Sigmoid colon (tissue), 4 donors: ENCODE measurements at regions not wholly inside any gene's neighbourhood (a gene's known extent, or its start where the extent isn't known, plus 50 kb on each side); places are given as distances from the start of the nearest gene placed in this dataset.

Experiments
- POLR2A ChIP-seq, 2 donors: fragments of 450-650 bp; IDR thresholded peaks; one replicate each; pipeline ENCODE4 v1.6.1; 2016; ENCODE audit warnings: antibody characterized with exemption in 2 of 2, mild to moderate bottlenecking in 2 of 2, moderate library complexity in 2 of 2
- POLR2AphosphoS5 ChIP-seq, 4 donors: sonication (generic); formaldehyde crosslinking; IDR thresholded peaks; one replicate each; pipeline ENCODE4 v1.6.1; 2017; ENCODE audit warnings: antibody characterized with exemption in 4 of 4
- TF ChIP-seq, protein P1 (sequence below), 4 experiments: fragments of 450-650 bp in 3 of 4; fragments of 200-600 bp in 1 of 4; IDR thresholded peaks; one replicate each; pipeline ENCODE4 v1.5.1; 2016 to 2019; ENCODE audit warnings: antibody characterized with exemption in 4 of 4, mild to moderate bottlenecking in 3 of 4, moderate library complexity in 2 of 4

DNA sequence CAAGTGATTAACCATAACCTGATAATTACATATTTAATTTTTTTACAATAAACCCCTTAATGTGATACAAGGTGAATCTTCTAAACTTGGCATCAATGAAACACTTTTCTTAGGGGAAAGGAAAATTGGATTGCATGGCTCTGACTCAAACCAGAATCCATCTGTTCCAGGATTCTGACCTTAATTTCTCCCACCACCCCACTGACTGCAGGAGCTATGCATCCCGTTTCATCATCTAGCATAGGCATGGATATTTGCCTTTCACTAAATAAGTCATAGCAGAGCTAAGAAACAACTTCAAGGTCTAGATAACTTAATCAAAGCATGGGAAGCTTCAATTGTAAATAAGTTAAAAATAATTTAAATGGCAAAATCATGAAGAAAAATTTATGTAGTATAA lies 156.3 kb downstream of the BTC start:
- TF ChIP-seq POLR2AphosphoS5 (IDR thresholded peaks at IDR 0.05) (no peak), POLR2A (IDR thresholded peaks at IDR 0.05) (no peak)
- TF ChIP-seq, protein P1, sequence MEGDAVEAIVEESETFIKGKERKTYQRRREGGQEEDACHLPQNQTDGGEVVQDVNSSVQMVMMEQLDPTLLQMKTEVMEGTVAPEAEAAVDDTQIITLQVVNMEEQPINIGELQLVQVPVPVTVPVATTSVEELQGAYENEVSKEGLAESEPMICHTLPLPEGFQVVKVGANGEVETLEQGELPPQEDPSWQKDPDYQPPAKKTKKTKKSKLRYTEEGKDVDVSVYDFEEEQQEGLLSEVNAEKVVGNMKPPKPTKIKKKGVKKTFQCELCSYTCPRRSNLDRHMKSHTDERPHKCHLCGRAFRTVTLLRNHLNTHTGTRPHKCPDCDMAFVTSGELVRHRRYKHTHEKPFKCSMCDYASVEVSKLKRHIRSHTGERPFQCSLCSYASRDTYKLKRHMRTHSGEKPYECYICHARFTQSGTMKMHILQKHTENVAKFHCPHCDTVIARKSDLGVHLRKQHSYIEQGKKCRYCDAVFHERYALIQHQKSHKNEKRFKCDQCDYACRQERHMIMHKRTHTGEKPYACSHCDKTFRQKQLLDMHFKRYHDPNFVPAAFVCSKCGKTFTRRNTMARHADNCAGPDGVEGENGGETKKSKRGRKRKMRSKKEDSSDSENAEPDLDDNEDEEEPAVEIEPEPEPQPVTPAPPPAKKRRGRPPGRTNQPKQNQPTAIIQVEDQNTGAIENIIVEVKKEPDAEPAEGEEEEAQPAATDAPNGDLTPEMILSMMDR (IDR thresholded peaks at IDR 0.05): no peak
